Keratinocyte (primary cell): ENCODE measurements at regions not wholly inside any gene's neighbourhood (a gene's known extent, or its start where the extent isn't known, plus 50 kb on each side); places are given as distances from the start of the nearest gene placed in this dataset.

Experiments
- CTCF ChIP-seq, 3 experiments: IDR thresholded peaks in 1 of 3; conservative IDR thresholded peaks in 1 of 3; optimal IDR thresholded peaks in 1 of 3; 2 replicates in 2 of 3; 3 replicates in 1 of 3; pipeline versions ENCODE3 to v1.5.1; 2011; ENCODE audit warnings: low read length in 3 of 3, mild to moderate bottlenecking in 3 of 3, moderate library complexity in 2 of 3, control low read depth in 1 of 3, inconsistent platforms in 1 of 3; ENCODE audit not compliant: insufficient read depth in 2 of 3; ENCODE audit errors: extremely low read depth in 1 of 3
- EZH2 ChIP-seq: IDR thresholded peaks from one replicate; pipeline ENCODE4 v1.6.1; 2012; ENCODE audit warnings: inconsistent platforms, mild to moderate bottlenecking, low read length, moderate library complexity

- no peak for TF ChIP-seq CTCF (optimal IDR thresholded peaks at IDR 0.05 in 1 of 3, IDR thresholded peaks at IDR 0.05 in 1 of 3, conservative IDR thresholded peaks at IDR 0.05 in 1 of 3; ENCODE audit: extremely low read depth in 1 of 3, insufficient read depth in 2 of 3, low read length in 3 of 3)
- TF ChIP-seq EZH2, result no peak
Observed at GRCh38 chr6:113055061-113055460, 707.9 kb downstream of the RFPL4B start.
